ENCODE measurements at regions not wholly inside any gene's neighbourhood (a gene's known extent, or its start where the extent isn't known, plus 50 kb on each side); places are given as distances from the start of the nearest gene placed in this dataset.

- Mint-ChIP-seq H3K27ac (no peak overlapping the region), H3K4me1 (no peaks in the 10 kb centered on the region), H3K9me3 (peaks cover 0 to 2% of the 10 kb centered on the region in 2 donors), H3K4me3 (no peak overlapping the region), H3K36me3 (no peaks in the 10 kb centered on the region), H3K27me3 (ENCODE audit: low read depth in 2 of 2) (no peaks in the 10 kb centered on the region)
- DNase-seq (no peak), ATAC-seq (no peak)
- Histone ChIP-seq H3K27me3 (ENCODE audit: control insufficient read depth, insufficient read depth, low read length) (no peaks in the 10 kb centered on the region), H3K9me3 (ENCODE audit: control insufficient read depth, insufficient read depth, low read length) (no peaks in the 10 kb centered on the region), H3K36me3 (ENCODE audit: control insufficient read depth, insufficient read depth, low read length) (no peaks in the 10 kb centered on the region), H3K4me3 (ENCODE audit: low read length) (no peak overlapping the region), H3K27ac (ENCODE audit: low read length) (no peak overlapping the region), H3K4me1 (ENCODE audit: control insufficient read depth, insufficient read depth, low read length) (no peaks in the 10 kb centered on the region)
- TF ChIP-seq, protein P1, sequence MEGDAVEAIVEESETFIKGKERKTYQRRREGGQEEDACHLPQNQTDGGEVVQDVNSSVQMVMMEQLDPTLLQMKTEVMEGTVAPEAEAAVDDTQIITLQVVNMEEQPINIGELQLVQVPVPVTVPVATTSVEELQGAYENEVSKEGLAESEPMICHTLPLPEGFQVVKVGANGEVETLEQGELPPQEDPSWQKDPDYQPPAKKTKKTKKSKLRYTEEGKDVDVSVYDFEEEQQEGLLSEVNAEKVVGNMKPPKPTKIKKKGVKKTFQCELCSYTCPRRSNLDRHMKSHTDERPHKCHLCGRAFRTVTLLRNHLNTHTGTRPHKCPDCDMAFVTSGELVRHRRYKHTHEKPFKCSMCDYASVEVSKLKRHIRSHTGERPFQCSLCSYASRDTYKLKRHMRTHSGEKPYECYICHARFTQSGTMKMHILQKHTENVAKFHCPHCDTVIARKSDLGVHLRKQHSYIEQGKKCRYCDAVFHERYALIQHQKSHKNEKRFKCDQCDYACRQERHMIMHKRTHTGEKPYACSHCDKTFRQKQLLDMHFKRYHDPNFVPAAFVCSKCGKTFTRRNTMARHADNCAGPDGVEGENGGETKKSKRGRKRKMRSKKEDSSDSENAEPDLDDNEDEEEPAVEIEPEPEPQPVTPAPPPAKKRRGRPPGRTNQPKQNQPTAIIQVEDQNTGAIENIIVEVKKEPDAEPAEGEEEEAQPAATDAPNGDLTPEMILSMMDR (IDR thresholded peaks at IDR 0.05), result no peak
- intact Hi-C loops (cut with micrococcal nuclease), result no loop called here
- 78% methylated on average over 2 of the region's 3 CpGs for WGBS (ENCODE audit: insufficient coverage)
Measured at GRCh38 chr11:110856996-110857812, 145.0 kb upstream of the ARHGAP20 start.

GRCh38 chr11:110856340-110856739 is 144.1 kb upstream of the ARHGAP20 start:
- ATAC-seq, result no peak
- Histone ChIP-seq H3K36me3 (ENCODE audit: control insufficient read depth, insufficient read depth, low read length) (no peaks in the 10 kb centered on the region), H3K4me1 (ENCODE audit: control insufficient read depth, insufficient read depth, low read length) (no peaks in the 10 kb centered on the region), H3K27ac (ENCODE audit: low read length) (no peak overlapping the region), H3K9me3 (ENCODE audit: control insufficient read depth, insufficient read depth, low read length) (no peaks in the 10 kb centered on the region), H3K4me3 (ENCODE audit: low read length) (no peak overlapping the region), H3K27me3 (ENCODE audit: control insufficient read depth, insufficient read depth, low read length) (no peaks in the 10 kb centered on the region)
- Mint-ChIP-seq H3K4me1 (no peaks in the 10 kb centered on the region), H3K9me3 (peaks cover 2 to 3% of the 10 kb centered on the region in 2 donors), H3K36me3 (no peaks in the 10 kb centered on the region), H3K4me3 (no peak overlapping the region), H3K27me3 (ENCODE audit: low read depth in 2 of 2) (peaks cover 0 to 3% of the 10 kb centered on the region in 2 donors), H3K27ac (no peak overlapping the region)
- no peak for DNase-seq
- TF ChIP-seq, protein P1 (IDR thresholded peaks at IDR 0.05), result no peak
- WGBS (ENCODE audit: insufficient coverage), result 88% methylated on average over 2 of the region's 3 CpGs
- intact Hi-C loops (cut with micrococcal nuclease), result no loop called here

- 62% methylated on average over 1 of the region's 1 CpG for WGBS (ENCODE audit: insufficient coverage)
- Mint-ChIP-seq H3K27me3 (ENCODE audit: low read depth in 2 of 2) (peaks cover 0 to 3% of the 10 kb centered on the region in 2 donors), H3K27ac (no peak overlapping the region), H3K4me1 (no peaks in the 10 kb centered on the region), H3K9me3 (peaks cover 2 to 3% of the 10 kb centered on the region in 2 donors), H3K36me3 (no peaks in the 10 kb centered on the region), H3K4me3 (no peak overlapping the region)
- H3K4me3 ChIP-seq (ENCODE audit: low read length), result no peak overlapping the region
- no peaks in the 10 kb centered on the region for H3K9me3 ChIP-seq (ENCODE audit: control insufficient read depth, insufficient read depth, low read length)
- no peak for ATAC-seq
- TF ChIP-seq, protein P1 (IDR thresholded peaks at IDR 0.05), result no peak
- H3K4me1 ChIP-seq (ENCODE audit: control insufficient read depth, insufficient read depth, low read length), result no peaks in the 10 kb centered on the region
- intact Hi-C loops (cut with micrococcal nuclease), result no loop called here
- no peaks in the 10 kb centered on the region for H3K27me3 ChIP-seq (ENCODE audit: control insufficient read depth, insufficient read depth, low read length)
- H3K36me3 ChIP-seq (ENCODE audit: control insufficient read depth, insufficient read depth, low read length), result no peaks in the 10 kb centered on the region
- H3K27ac ChIP-seq (ENCODE audit: low read length), result no peak overlapping the region
- DNase-seq, result no peak
Measured at GRCh38 chr11:110855191-110855590, 143.0 kb upstream of the ARHGAP20 start.
